GM18519 (cell line): ENCODE measurements at regions not wholly inside any gene's neighbourhood (a gene's known extent, or its start where the extent isn't known, plus 50 kb on each side); places are given as distances from the start of the nearest gene placed in this dataset.
"Not testable (repeated sequence)": the region's sequence is repeated elsewhere in the genome, so short reads cannot be mapped to it uniquely, and the experiment has no call there.

ENCODE experiments used
- ATAC-seq: cut with Tn5 transposase; IDR thresholded peaks from one replicate; pipeline ENCODE4 v1.9.1; 2021; ENCODE audit warnings: mild to moderate bottlenecking, moderate library complexity; ENCODE audit not compliant: unreplicated experiment, low FRiP score

- no peak for ATAC-seq
Measured at GRCh38 chr9:28064241-28064815, 491.0 kb upstream of the C9orf72 start.

GRCh38 chr9:28073270-28073669, 500.0 kb upstream of the C9orf72 start:
- ATAC-seq = no peak

- ATAC-seq = no peak
Measured at GRCh38 chr9:28079677-28080076, 506.4 kb upstream of the C9orf72 start.

DNA sequence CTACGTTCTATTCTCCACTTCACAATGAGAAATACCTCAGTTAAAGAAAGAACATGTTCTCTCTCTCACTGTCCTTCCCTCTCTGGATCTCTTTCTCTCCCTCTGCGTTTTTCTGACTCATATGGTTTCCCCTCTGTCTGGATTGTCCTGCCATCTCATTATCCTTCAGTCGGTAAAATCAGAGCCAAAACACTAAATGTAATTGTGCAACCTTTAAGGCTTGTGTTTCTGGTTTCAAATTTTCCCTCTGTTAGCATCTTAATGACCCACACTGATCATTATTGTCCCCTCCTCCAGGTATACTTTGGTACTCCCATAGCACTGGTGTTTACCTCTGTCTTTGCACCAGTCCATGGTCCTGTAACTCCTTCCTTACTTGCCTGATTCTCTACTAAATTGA, 509.4 kb upstream of the C9orf72 start:
- ATAC-seq = no peak

- no peak for ATAC-seq
Measured at GRCh38 chr9:28086881-28087280, 513.6 kb upstream of the C9orf72 start.

DNA sequence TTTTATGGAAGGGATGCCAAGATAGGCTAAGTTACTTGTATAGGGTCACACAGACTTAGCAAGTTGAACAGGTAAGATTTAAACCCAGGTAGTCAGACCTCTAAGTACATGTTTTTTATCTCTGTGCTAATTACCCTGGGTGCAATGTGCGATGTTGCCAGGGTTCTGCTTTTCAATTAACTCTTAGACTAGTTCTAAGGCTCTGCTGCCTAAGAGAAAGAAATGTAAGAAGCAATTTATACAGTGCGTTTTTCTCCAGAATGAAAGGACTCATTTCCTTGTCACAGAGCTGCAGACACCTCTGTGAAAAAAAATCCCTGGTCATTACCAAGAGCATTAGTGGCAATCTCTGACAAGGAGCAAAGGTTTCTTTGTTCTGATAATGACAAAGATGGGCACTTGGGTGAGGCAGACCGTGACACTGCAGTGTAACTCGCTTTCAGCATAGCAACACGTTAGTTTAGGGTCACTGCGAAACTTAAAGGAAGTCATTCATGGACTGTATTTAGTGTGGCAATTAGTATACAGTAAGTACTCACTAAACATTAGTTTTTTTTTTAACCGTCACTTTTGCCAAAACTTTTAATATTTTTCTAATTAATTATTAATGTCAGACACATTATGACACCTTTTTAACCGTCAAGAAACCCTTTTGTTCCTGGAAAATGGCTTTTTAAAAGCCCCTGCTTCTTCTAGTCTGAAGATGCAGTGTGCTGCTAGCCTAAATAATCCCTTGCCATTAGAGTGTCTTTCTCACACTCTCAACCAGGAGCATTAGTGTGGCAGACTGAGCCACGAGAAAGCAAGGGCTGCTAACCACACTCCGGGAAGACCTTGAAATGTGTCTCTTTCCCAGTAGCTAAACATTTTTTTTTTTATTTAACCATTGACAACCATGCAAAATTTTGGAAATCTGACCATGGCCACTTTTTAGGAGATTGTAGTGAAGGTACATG, 520.0 kb upstream of the C9orf72 start:
- ATAC-seq = no peak

GRCh38 chr9:28101509-28101908, 528.2 kb upstream of the C9orf72 start:
- ATAC-seq = no peak

DNA sequence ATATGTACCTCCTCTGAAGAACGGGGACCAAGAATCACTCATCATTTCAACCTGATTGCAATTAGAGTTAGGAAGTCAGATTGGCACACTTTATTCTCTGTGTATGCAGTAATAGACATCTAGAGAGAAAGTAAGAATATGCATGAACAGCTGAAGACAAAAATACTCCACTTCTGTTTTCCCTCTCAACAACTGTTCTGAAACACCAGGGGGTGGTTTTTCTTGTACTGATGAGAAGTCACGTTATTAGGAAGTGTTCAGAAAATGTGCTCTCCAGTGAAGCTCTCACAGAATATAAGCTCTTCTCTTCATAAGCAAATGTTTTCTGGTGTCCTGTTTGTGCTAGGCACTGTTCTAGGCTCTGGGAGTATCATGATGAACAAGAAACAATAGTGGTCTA, 531.7 kb upstream of the C9orf72 start:
- ATAC-seq = no peak

- ATAC-seq = no peak
Measured at GRCh38 chr9:28120184-28120583, 546.9 kb upstream of the C9orf72 start.

DNA sequence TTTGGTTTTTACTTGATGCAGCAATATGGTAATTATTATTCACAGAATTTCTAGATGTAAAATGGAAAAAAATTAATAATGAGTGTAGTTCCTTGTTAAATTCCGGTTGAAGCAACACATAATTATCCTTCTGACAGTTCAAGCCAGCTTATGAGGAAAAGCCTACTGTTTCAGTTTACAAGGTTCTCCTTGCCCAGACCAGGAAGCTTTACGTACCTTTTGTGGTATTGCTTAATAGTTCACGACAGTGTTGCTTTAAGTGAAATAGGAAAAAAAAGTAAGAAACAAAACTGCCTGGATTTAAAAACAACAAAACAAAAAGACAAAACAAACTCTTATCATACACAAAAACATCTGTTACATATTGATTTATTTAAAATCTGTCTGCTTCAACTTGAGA, 547.3 kb upstream of the C9orf72 start:
- no peak for ATAC-seq

- no peak for ATAC-seq
Measured at GRCh38 chr9:28121366-28121765, 548.1 kb upstream of the C9orf72 start.

- ATAC-seq = no peak
Measured at GRCh38 chr9:28124917-28125316, 551.6 kb upstream of the C9orf72 start.

DNA sequence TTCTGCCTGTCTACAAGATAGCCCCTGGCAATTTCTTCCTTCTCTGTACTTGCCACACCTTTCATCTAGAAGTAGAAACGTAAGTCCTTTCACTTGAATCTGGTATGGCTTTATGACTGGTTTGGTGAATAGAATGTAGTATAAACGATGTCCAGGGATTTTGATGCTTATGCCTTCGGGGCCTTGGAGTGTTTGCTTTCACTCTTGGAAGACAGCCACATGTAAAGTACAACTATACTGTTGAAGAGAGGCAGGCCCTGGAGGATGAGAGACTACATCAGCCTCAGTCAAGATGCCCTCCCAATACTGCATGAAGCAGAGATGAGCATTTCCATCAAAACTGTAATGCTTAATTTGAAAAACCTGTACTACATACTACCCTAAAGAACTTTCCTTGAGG, 553.8 kb upstream of the C9orf72 start:
- ATAC-seq = no peak

- ATAC-seq = no peak
Measured at GRCh38 chr9:28134446-28134976, 561.2 kb upstream of the C9orf72 start.

DNA sequence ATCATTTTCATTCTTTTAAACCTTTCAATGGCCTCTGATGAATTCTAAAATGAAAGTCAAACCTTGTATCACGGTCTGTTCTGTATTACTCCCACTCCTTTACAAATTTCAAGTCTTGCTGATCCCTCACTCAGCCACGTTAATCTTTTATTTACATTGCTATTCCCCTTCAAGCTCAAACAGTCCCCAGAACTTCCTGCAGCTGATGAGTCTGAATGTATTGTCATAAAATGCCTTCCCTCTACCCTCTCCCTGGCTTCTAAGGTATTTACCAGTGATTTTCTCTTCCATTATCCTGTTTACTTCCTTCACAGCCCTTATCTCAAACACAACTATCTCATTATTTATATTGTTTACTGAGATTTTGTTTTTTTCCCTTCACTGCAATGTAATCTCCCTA, 562.3 kb upstream of the C9orf72 start:
- no peak for ATAC-seq

DNA sequence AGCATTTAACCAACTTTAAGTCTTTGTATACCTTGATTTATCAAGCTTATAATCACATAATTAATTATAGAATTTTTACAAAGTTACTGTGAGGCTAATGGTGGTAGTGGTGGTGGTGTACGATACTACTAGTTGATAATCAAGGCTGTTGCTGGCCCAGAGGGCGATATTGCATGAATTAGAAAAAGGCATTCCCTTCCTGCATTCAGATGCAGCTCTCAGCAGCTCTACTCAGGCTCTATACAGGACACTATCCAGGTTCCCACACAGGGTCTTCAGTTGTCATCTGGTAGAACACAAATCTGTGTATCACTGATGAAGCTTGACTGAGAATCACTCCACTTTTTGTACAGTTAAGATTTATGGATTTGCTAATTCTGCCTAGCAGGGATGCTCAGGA, 562.8 kb upstream of the C9orf72 start:
- ATAC-seq = no peak

GRCh38 chr9:28147430-28147829, 574.1 kb upstream of the C9orf72 start:
- not testable (repeated sequence) for ATAC-seq

- not testable (repeated sequence) for ATAC-seq
Measured at GRCh38 chr9:28147923-28148597, 574.8 kb upstream of the C9orf72 start.

DNA sequence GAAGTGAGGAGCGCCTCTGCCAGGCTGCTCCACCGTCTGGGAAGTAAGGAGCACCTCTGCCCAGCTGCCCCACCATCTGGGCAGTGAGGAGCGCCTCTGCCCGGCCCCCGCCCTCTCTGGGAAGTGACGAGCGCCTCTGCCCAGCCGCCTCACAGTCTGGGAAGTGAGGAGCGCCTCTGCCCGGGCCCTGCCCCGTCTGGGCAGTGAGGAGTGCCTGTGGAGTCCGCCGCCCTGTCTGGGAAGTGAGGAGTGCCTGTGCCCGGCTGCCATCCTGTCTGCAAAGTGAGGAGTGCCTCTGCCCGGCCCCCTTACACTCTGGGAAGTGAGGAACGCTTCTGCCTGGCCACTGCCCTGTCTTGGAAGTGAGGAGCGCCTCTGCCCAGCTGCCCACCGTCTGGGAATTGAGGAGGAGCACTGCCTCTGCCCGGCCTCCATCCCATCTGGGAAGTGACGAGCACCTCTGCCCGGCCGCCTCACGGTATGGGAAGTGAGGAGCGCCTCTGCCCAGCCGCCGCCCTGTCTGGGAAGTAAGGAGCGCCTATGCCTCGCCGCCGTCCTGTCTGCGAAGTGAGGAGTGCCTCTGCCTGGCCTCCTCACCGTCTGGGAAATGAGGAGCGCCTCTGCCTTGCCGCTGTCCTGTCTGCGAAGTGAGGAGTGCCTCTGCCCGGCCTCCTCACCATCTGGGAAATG, 576.2 kb upstream of the C9orf72 start:
- ATAC-seq = not testable (repeated sequence)

GRCh38 chr9:28155067-28155466, 581.8 kb upstream of the C9orf72 start:
- no peak for ATAC-seq

DNA sequence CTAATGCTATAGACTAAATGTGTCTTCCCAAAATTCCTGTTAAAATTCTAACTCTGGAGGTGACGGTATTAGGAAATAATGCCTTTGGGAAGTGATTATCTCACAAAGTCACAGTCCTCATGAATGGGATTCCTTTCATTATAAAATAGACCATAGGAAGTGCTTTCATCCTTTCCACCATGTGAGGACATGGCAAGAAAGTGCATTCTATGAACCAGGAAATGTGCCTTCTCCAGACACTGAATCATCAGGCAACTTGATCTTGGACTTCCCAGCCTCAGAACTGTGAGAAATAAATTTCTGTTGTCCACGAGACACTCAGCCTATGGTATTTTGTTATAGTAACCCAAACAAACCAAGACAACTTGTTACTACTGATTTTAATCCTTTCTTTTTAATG, 582.4 kb upstream of the C9orf72 start:
- no peak for ATAC-seq
